PC-3 (cell line): ENCODE measurements at regions not wholly inside any gene's neighbourhood (a gene's known extent, or its start where the extent isn't known, plus 50 kb on each side); places are given as distances from the start of the nearest gene placed in this dataset.
"Not testable (repeated sequence)": the region's sequence is repeated elsewhere in the genome, so short reads cannot be mapped to it uniquely, and the experiment has no call there.

ENCODE experiments used
- ATAC-seq: fragments of 200-7000 bp; cut with Tn5 transposase; 2 replicates; pipeline ENCODE4 v1.9.1; 2020; ENCODE audit warnings: mild to moderate bottlenecking, moderate library complexity
- BruUV-seq: library from RNA; stranded (reverse); fragments of 400-500 nt; replicated peaks from 2 replicates; lab custom pipeline; 2021; lab: Mats Ljungman, UMichigan
- CTCF ChIA-PET: fragments of 300-600 bp; sonication (Branson Sonifier 250); formaldehyde crosslinking; loops from one replicate; lab custom pipeline; 2022; ENCODE audit warnings: antibody characterized with exemption; lab: Charles Lee
- POLR2A ChIA-PET: fragments of 300-600 bp; sonication (Branson Sonifier 250); formaldehyde crosslinking; loops from one replicate; lab custom pipeline; 2022; ENCODE audit warnings: antibody characterized with exemption; ENCODE audit not compliant: unreplicated experiment; lab: Charles Lee
- DNase-seq: peaks from one replicate; pipeline ENCODE4 v3.0.0-alpha.2; 2015
- H2AFZ ChIP-seq: fragments of 300-600 bp; sonication (generic); 2 replicates; pipeline ENCODE4 v1.6.0; 2016; ENCODE audit warnings: antibody characterized with exemption, low read length
- H3F3A ChIP-seq: fragments of 300-600 bp; sonication (generic); one replicate; pipeline ENCODE4 v1.6.0; 2017; ENCODE audit warnings: antibody characterized with exemption, low read length, control low read depth, mild to moderate bottlenecking; ENCODE audit not compliant: unreplicated experiment
- H3K27ac ChIP-seq: fragments of 300-600 bp; sonication (generic); 2 replicates; pipeline ENCODE4 v1.5.1; 2016; ENCODE audit warnings: mild to moderate bottlenecking, low read length
- H3K27me3 ChIP-seq: fragments of 300-600 bp; sonication (generic); 2 replicates; pipeline ENCODE4 v1.6.1; 2016; ENCODE audit warnings: low read length, mixed read lengths
- H3K36me3 ChIP-seq: fragments of 300-600 bp; sonication (generic); 2 replicates; pipeline ENCODE4 v1.6.1; 2016; ENCODE audit warnings: low read depth, mixed run types, low read length, mixed read lengths
- H3K4me1 ChIP-seq: fragments of 300-600 bp; sonication (generic); 2 replicates; pipeline ENCODE4 v1.5.1; 2016; ENCODE audit warnings: low read length; ENCODE audit not compliant: insufficient read depth
- H3K4me2 ChIP-seq: fragments of 300-600 bp; sonication (generic); 2 replicates; pipeline ENCODE4 v1.6.0; 2016; ENCODE audit warnings: low read length
- H3K4me3 ChIP-seq: fragments of 300-600 bp; sonication (generic); 2 replicates; pipeline ENCODE4 v1.5.1; 2016; ENCODE audit warnings: mild to moderate bottlenecking, low read length, mixed read lengths
- H3K79me2 ChIP-seq: fragments of 300-600 bp; sonication (generic); 2 replicates; pipeline ENCODE4 v1.6.1; 2017; ENCODE audit warnings: low read length, mixed read lengths
- H3K9ac ChIP-seq: fragments of 300-600 bp; sonication (generic); 2 replicates; pipeline ENCODE4 v1.6.0; 2016; ENCODE audit warnings: mild to moderate bottlenecking, low read length
- H3K9me2 ChIP-seq: fragments of 300-600 bp; sonication (generic); replicated peaks from 2 replicates; pipeline ENCODE4 v1.6.1; 2016; ENCODE audit warnings: mixed run types, low read length, mixed read lengths
- H3K9me3 ChIP-seq: fragments of 300-600 bp; sonication (generic); 2 replicates; pipeline ENCODE4 v1.6.1; 2016; ENCODE audit warnings: low read length, mixed read lengths
- H4K20me1 ChIP-seq: fragments of 300-600 bp; sonication (generic); 2 replicates; pipeline ENCODE4 v1.6.1; 2016; ENCODE audit warnings: low read length, mixed read lengths
- CTCF ChIP-seq: fragments of 300-600 bp; sonication (generic); conservative IDR thresholded peaks from 2 replicates; pipeline ENCODE4 v1.5.1; 2017; ENCODE audit warnings: antibody characterized with exemption, low read depth, mild to moderate bottlenecking, low read length
- EZH2 ChIP-seq: fragments of 300-600 bp; sonication (generic); IDR thresholded peaks from one replicate; pipeline ENCODE4 v1.6.1; 2017; ENCODE audit warnings: antibody characterized with exemption, mild to moderate bottlenecking, low read length; ENCODE audit not compliant: unreplicated experiment
- EZH2phosphoT487 ChIP-seq: fragments of 300-600 bp; sonication (generic); IDR thresholded peaks from 2 replicates; pipeline ENCODE4 v1.6.1; 2018; ENCODE audit warnings: mild to moderate bottlenecking, antibody characterized with exemption, low read length, borderline replicate concordance
- intact Hi-C: fragments of 100-400 bp; cut with micrococcal nuclease; formaldehyde crosslinking; loops from 2 replicates; pipeline ENCODE4 v1.9.0; 2023

GRCh38 chr3:40901298-40901697 is 298.0 kb upstream of the CTNNB1 start:
- no peak for ATAC-seq
- CTCF ChIA-PET = no interaction called here
- BruUV-seq = no TSS peak

GRCh38 chr3:40901796-40902195 is 297.5 kb upstream of the CTNNB1 start:
- no peaks in the 10 kb centered on the region for H3K79me2 ChIP-seq
- H3K4me2 ChIP-seq = no peak overlapping the region
- no TSS peak for BruUV-seq
- H3K4me3 ChIP-seq = no peak overlapping the region
- peaks cover 17% of the 10 kb centered on the region for H3K4me1 ChIP-seq
- H3F3A ChIP-seq = peaks cover 5% of the 10 kb centered on the region
- ATAC-seq (no peak), DNase-seq (no peak)
- H2AFZ ChIP-seq = no peak overlapping the region
- H3K27me3 ChIP-seq = no peaks in the 10 kb centered on the region
- no peaks in the 10 kb centered on the region for H3K9me2 ChIP-seq
- no peak overlapping the region for H3K9ac ChIP-seq
- H4K20me1 ChIP-seq = no peaks in the 10 kb centered on the region
- ChIA-PET CTCF (no interaction called here), POLR2A (no interaction called here)
- intact Hi-C loops = no loop called here
- no peaks in the 10 kb centered on the region for H3K9me3 ChIP-seq
- H3K27ac ChIP-seq = no peak overlapping the region
- H3K36me3 ChIP-seq = no peaks in the 10 kb centered on the region
- no peak for TF ChIP-seq EZH2phosphoT487
- TF ChIP-seq CTCF = no peak
- TF ChIP-seq EZH2 = no peak

More at GRCh38 chr3:40901298-40901697, 298.0 kb upstream of the CTNNB1 start:
- H2AFZ ChIP-seq = no peak overlapping the region
- intact Hi-C loops = no loop called here
- peaks cover 5% of the 10 kb centered on the region for H3F3A ChIP-seq
- H3K79me2 ChIP-seq = no peaks in the 10 kb centered on the region
- DNase-seq = no peak
- POLR2A ChIA-PET = no interaction called here
- no peak overlapping the region for H3K4me3 ChIP-seq
- H3K27ac ChIP-seq = no peak overlapping the region
- no peak overlapping the region for H3K9ac ChIP-seq
- no peak for TF ChIP-seq EZH2phosphoT487
- H3K9me2 ChIP-seq = no peaks in the 10 kb centered on the region
- H4K20me1 ChIP-seq = no peaks in the 10 kb centered on the region
- no peaks in the 10 kb centered on the region for H3K27me3 ChIP-seq
- no peak overlapping the region for H3K4me2 ChIP-seq
- no peaks in the 10 kb centered on the region for H3K36me3 ChIP-seq
- no peaks in the 10 kb centered on the region for H3K9me3 ChIP-seq
- H3K4me1 ChIP-seq = peaks cover 17% of the 10 kb centered on the region

GRCh38 chr3:40907907-40908465 is 291.3 kb upstream of the CTNNB1 start:
- H3F3A ChIP-seq, H4K20me1 ChIP-seq, H2AFZ ChIP-seq, POLR2A ChIA-PET, H3K27me3 ChIP-seq, H3K27ac ChIP-seq, H3K79me2 ChIP-seq, H3K4me1 ChIP-seq, BruUV-seq, H3K36me3 ChIP-seq, intact Hi-C loops, H3K4me3 ChIP-seq, H3K9ac ChIP-seq, H3K9me3 ChIP-seq, CTCF ChIA-PET, ATAC-seq, H3K4me2 ChIP-seq, DNase-seq, H3K9me2 ChIP-seq: not testable (repeated sequence)

GRCh38 chr3:40908612-40909011 is 290.7 kb upstream of the CTNNB1 start:
- Histone ChIP-seq H3K4me1 (no peaks in the 10 kb centered on the region), H3K27ac (no peak overlapping the region), H3K36me3 (no peaks in the 10 kb centered on the region), H3K9me3 (no peaks in the 10 kb centered on the region), H3K9ac (no peak overlapping the region), H3K27me3 (no peaks in the 10 kb centered on the region), H4K20me1 (no peaks in the 10 kb centered on the region), H3F3A (no peaks in the 10 kb centered on the region), H3K79me2 (no peaks in the 10 kb centered on the region), H3K9me2 (no peaks in the 10 kb centered on the region), H3K4me3 (no peak overlapping the region), H3K4me2 (no peak overlapping the region), H2AFZ (no peak overlapping the region)
- CTCF ChIA-PET = no interaction called here
- POLR2A ChIA-PET = no interaction called here
- TF ChIP-seq EZH2phosphoT487 = no peak
- no peak for TF ChIP-seq CTCF
- no peak for TF ChIP-seq EZH2
- intact Hi-C loops = no loop called here
- no TSS peak for BruUV-seq
- ATAC-seq (no peak), DNase-seq (no peak)
